ENCODE measurements at regions not wholly inside any gene's neighbourhood (a gene's known extent, or its start where the extent isn't known, plus 50 kb on each side); places are given as distances from the start of the nearest gene placed in this dataset.

- Mint-ChIP-seq H3K4me1 (ENCODE audit: unreplicated experiment) (no peaks in the 10 kb centered on the region), H3K27ac (ENCODE audit: unreplicated experiment) (no peak overlapping the region), H3K4me3 (ENCODE audit: unreplicated experiment) (no peak overlapping the region), H3K36me3 (ENCODE audit: low read depth, unreplicated experiment) (no peaks in the 10 kb centered on the region), H3K9me3 (ENCODE audit: unreplicated experiment) (no peaks in the 10 kb centered on the region), H3K27me3 (ENCODE audit: unreplicated experiment) (no peaks in the 10 kb centered on the region)
- DNase-seq (ENCODE audit: low spot score), result no peak
- TF ChIP-seq CTCF (IDR thresholded peaks at IDR 0.05; ENCODE audit: unreplicated experiment), result no peak
Observed at GRCh38 chr5:62931153-62931950, 352.7 kb downstream of the LRRC70 start.

- Mint-ChIP-seq H3K27me3 (ENCODE audit: unreplicated experiment) (no peaks in the 10 kb centered on the region), H3K27ac (ENCODE audit: unreplicated experiment) (no peak overlapping the region), H3K36me3 (ENCODE audit: low read depth, unreplicated experiment) (no peaks in the 10 kb centered on the region), H3K4me3 (ENCODE audit: unreplicated experiment) (no peak overlapping the region), H3K4me1 (ENCODE audit: unreplicated experiment) (no peaks in the 10 kb centered on the region), H3K9me3 (ENCODE audit: unreplicated experiment) (no peaks in the 10 kb centered on the region)
- TF ChIP-seq CTCF (IDR thresholded peaks at IDR 0.05; ENCODE audit: unreplicated experiment), result no peak
- no peak for DNase-seq (ENCODE audit: low spot score)
Observed at GRCh38 chr5:62922191-62922590, 343.6 kb downstream of the LRRC70 start.

GRCh38 chr5:62920856-62921255, 342.2 kb downstream of the LRRC70 start:
- Mint-ChIP-seq H3K27me3 (ENCODE audit: unreplicated experiment) (peaks cover 2% of the 10 kb centered on the region), H3K36me3 (ENCODE audit: low read depth, unreplicated experiment) (no peaks in the 10 kb centered on the region), H3K4me3 (ENCODE audit: unreplicated experiment) (no peak overlapping the region), H3K27ac (ENCODE audit: unreplicated experiment) (no peak overlapping the region), H3K4me1 (ENCODE audit: unreplicated experiment) (no peaks in the 10 kb centered on the region), H3K9me3 (ENCODE audit: unreplicated experiment) (no peaks in the 10 kb centered on the region)
- DNase-seq (ENCODE audit: low spot score), result no peak
- no peak for TF ChIP-seq CTCF (IDR thresholded peaks at IDR 0.05; ENCODE audit: unreplicated experiment)

- DNase-seq (ENCODE audit: low spot score), result no peak
- no peak overlapping the region for H3K27ac Mint-ChIP-seq (ENCODE audit: unreplicated experiment)
- H3K27me3 Mint-ChIP-seq (ENCODE audit: unreplicated experiment), result no peaks in the 10 kb centered on the region
- no peak overlapping the region for H3K4me3 Mint-ChIP-seq (ENCODE audit: unreplicated experiment)
- H3K36me3 Mint-ChIP-seq (ENCODE audit: low read depth, unreplicated experiment), result no peaks in the 10 kb centered on the region
- no peaks in the 10 kb centered on the region for H3K4me1 Mint-ChIP-seq (ENCODE audit: unreplicated experiment)
- H3K9me3 Mint-ChIP-seq (ENCODE audit: unreplicated experiment), result no peaks in the 10 kb centered on the region
- TF ChIP-seq CTCF (IDR thresholded peaks at IDR 0.05; ENCODE audit: unreplicated experiment), result no peak
Observed at GRCh38 chr5:62909326-62909725, 330.7 kb downstream of the LRRC70 start.

- no peak for DNase-seq (ENCODE audit: low spot score)
- no peak overlapping the region for H3K27ac Mint-ChIP-seq (ENCODE audit: unreplicated experiment)
- no peaks in the 10 kb centered on the region for H3K36me3 Mint-ChIP-seq (ENCODE audit: low read depth, unreplicated experiment)
- no peaks in the 10 kb centered on the region for H3K9me3 Mint-ChIP-seq (ENCODE audit: unreplicated experiment)
- no peak for TF ChIP-seq CTCF (IDR thresholded peaks at IDR 0.05; ENCODE audit: unreplicated experiment)
- H3K27me3 Mint-ChIP-seq (ENCODE audit: unreplicated experiment), result no peaks in the 10 kb centered on the region
- H3K4me3 Mint-ChIP-seq (ENCODE audit: unreplicated experiment), result no peak overlapping the region
- no peaks in the 10 kb centered on the region for H3K4me1 Mint-ChIP-seq (ENCODE audit: unreplicated experiment)
Observed at GRCh38 chr5:62902126-62902525, 323.5 kb downstream of the LRRC70 start.
